BLaER1 (cell line): ENCODE measurements at regions not wholly inside any gene's neighbourhood (a gene's known extent, or its start where the extent isn't known, plus 50 kb on each side); places are given as distances from the start of the nearest gene placed in this dataset.
A peak's percentile ranks its signal among the peaks of the same experiment; 100 is the strongest.

Experiments
- H3K27ac ChIP-seq: shearing (Covaris generic); formaldehyde crosslinking; 2 replicates; pipeline ENCODE4 v1.8.1; 2022
- H3K27me3 ChIP-seq: shearing (Covaris generic); formaldehyde crosslinking; 2 replicates; pipeline ENCODE4 v1.8.1; 2022
- H3K36me3 ChIP-seq: shearing (Covaris generic); formaldehyde crosslinking; 2 replicates; pipeline ENCODE4 v1.8.1; 2022
- H3K4me1 ChIP-seq: shearing (Covaris generic); formaldehyde crosslinking; 2 replicates; pipeline ENCODE4 v1.8.1; 2022
- H3K4me2 ChIP-seq: shearing (Covaris generic); formaldehyde crosslinking; 2 replicates; pipeline ENCODE4 v1.8.1; 2022
- H3K4me3 ChIP-seq: shearing (Covaris generic); formaldehyde crosslinking; 2 replicates; pipeline ENCODE4 v1.8.1; 2022
- H3K9ac ChIP-seq: shearing (Covaris generic); formaldehyde crosslinking; 2 replicates; pipeline ENCODE4 v1.8.1; 2022
- H3K9me3 ChIP-seq: shearing (Covaris generic); formaldehyde crosslinking; 2 replicates; pipeline ENCODE4 v1.8.1; 2022
- H4K20me1 ChIP-seq: shearing (Covaris generic); formaldehyde crosslinking; 2 replicates; pipeline ENCODE4 v1.8.1; 2022
- Cebpa-rat ChIP-seq: shearing (Covaris generic); IDR thresholded peaks from 2 replicates; pipeline ENCODE4 v1.8.1; 2022

GRCh38 chr22:48167238-48167637 lies 1404.8 kb downstream of the TBC1D22A start:
- no peak for TF ChIP-seq Cebpa-rat
- Histone ChIP-seq H3K4me2 (no peak overlapping the region), H3K4me1 (peaks cover 11% of the 10 kb centered on the region)

GRCh38 chr22:48161298-48161697 lies 1398.8 kb downstream of the TBC1D22A start:
- Histone ChIP-seq H3K4me2 (no peak overlapping the region), H3K9me3 (no peaks in the 10 kb centered on the region), H4K20me1 (no peaks in the 10 kb centered on the region), H3K27me3 (no peaks in the 10 kb centered on the region), H3K4me1 (peaks cover 14% of the 10 kb centered on the region), H3K36me3 (no peaks in the 10 kb centered on the region), H3K9ac (no peak overlapping the region), H3K4me3 (no peak overlapping the region), H3K27ac (no peak overlapping the region)
- no peak for TF ChIP-seq Cebpa-rat

More at GRCh38 chr22:48167238-48167637, 1404.8 kb downstream of the TBC1D22A start:
- Histone ChIP-seq H3K27me3 (no peaks in the 10 kb centered on the region), H3K9me3 (no peaks in the 10 kb centered on the region), H3K9ac (no peak overlapping the region), H3K4me3 (no peak overlapping the region), H3K27ac (no peak overlapping the region), H4K20me1 (no peaks in the 10 kb centered on the region), H3K36me3 (no peaks in the 10 kb centered on the region)

- H3K4me2 ChIP-seq = peak overlapping the region; percentile 40
- H3K27ac ChIP-seq = no peak overlapping the region
- no peak overlapping the region for H3K4me3 ChIP-seq
- no peaks in the 10 kb centered on the region for H3K36me3 ChIP-seq
- no peaks in the 10 kb centered on the region for H4K20me1 ChIP-seq
- no peaks in the 10 kb centered on the region for H3K27me3 ChIP-seq
- peaks cover 14% of the 10 kb centered on the region for H3K4me1 ChIP-seq
- H3K9me3 ChIP-seq = no peaks in the 10 kb centered on the region
- TF ChIP-seq Cebpa-rat = no peak
- H3K9ac ChIP-seq = no peak overlapping the region
These were observed 1395.2 kb downstream of the TBC1D22A start for GRCh38 chr22:48157676-48158075.

- no peaks in the 10 kb centered on the region for H3K36me3 ChIP-seq
- peaks cover 14% of the 10 kb centered on the region for H3K4me1 ChIP-seq
- no peak overlapping the region for H3K4me2 ChIP-seq
- no peaks in the 10 kb centered on the region for H3K9me3 ChIP-seq
- no peak overlapping the region for H3K4me3 ChIP-seq
- no peaks in the 10 kb centered on the region for H3K27me3 ChIP-seq
- no peak overlapping the region for H3K27ac ChIP-seq
- no peak overlapping the region for H3K9ac ChIP-seq
- no peak for TF ChIP-seq Cebpa-rat
- H4K20me1 ChIP-seq = no peaks in the 10 kb centered on the region
These were observed 1394.3 kb downstream of the TBC1D22A start for GRCh38 chr22:48156603-48157355.

- no peaks in the 10 kb centered on the region for H3K36me3 ChIP-seq
- H3K27ac ChIP-seq = no peak overlapping the region
- H3K4me1 ChIP-seq = peaks cover 14% of the 10 kb centered on the region
- TF ChIP-seq Cebpa-rat = no peak
- H3K4me2 ChIP-seq = no peak overlapping the region
- no peaks in the 10 kb centered on the region for H3K27me3 ChIP-seq
- no peaks in the 10 kb centered on the region for H4K20me1 ChIP-seq
- H3K9ac ChIP-seq = no peak overlapping the region
- no peak overlapping the region for H3K4me3 ChIP-seq
- H3K9me3 ChIP-seq = no peaks in the 10 kb centered on the region
These were observed 1393.0 kb downstream of the TBC1D22A start for GRCh38 chr22:48155446-48155845.

GRCh38 chr22:48154943-48155240 lies 1392.4 kb downstream of the TBC1D22A start:
- H3K27ac ChIP-seq = no peak overlapping the region
- no peak overlapping the region for H3K9ac ChIP-seq
- no peaks in the 10 kb centered on the region for H3K36me3 ChIP-seq
- H3K4me2 ChIP-seq = no peak overlapping the region
- peaks cover 14% of the 10 kb centered on the region for H3K4me1 ChIP-seq
- H3K4me3 ChIP-seq = no peak overlapping the region
- no peak for TF ChIP-seq Cebpa-rat
- no peaks in the 10 kb centered on the region for H4K20me1 ChIP-seq
- H3K27me3 ChIP-seq = no peaks in the 10 kb centered on the region
- no peaks in the 10 kb centered on the region for H3K9me3 ChIP-seq

- H3K9ac ChIP-seq = no peak overlapping the region
- H3K27ac ChIP-seq = no peak overlapping the region
- H3K27me3 ChIP-seq = no peaks in the 10 kb centered on the region
- no peak overlapping the region for H3K4me3 ChIP-seq
- no peak overlapping the region for H3K4me2 ChIP-seq
- peaks cover 14% of the 10 kb centered on the region for H3K4me1 ChIP-seq
- no peaks in the 10 kb centered on the region for H4K20me1 ChIP-seq
- H3K36me3 ChIP-seq = no peaks in the 10 kb centered on the region
- TF ChIP-seq Cebpa-rat = no peak
- no peaks in the 10 kb centered on the region for H3K9me3 ChIP-seq
These were observed 1391.9 kb downstream of the TBC1D22A start for GRCh38 chr22:48154169-48154942.

- Histone ChIP-seq H4K20me1 (no peaks in the 10 kb centered on the region), H3K36me3 (no peaks in the 10 kb centered on the region), H3K9me3 (no peaks in the 10 kb centered on the region), H3K9ac (no peak overlapping the region), H3K4me2 (no peak overlapping the region), H3K4me1 (peaks cover 14% of the 10 kb centered on the region), H3K27me3 (no peaks in the 10 kb centered on the region), H3K4me3 (no peak overlapping the region), H3K27ac (no peak overlapping the region)
- TF ChIP-seq Cebpa-rat = no peak
These were observed 1391.3 kb downstream of the TBC1D22A start for GRCh38 chr22:48153726-48154125.

GRCh38 chr22:48152916-48153315 lies 1390.5 kb downstream of the TBC1D22A start:
- H3K4me3 ChIP-seq = no peak overlapping the region
- no peaks in the 10 kb centered on the region for H3K27me3 ChIP-seq
- no peak overlapping the region for H3K27ac ChIP-seq
- TF ChIP-seq Cebpa-rat = no peak
- H3K4me2 ChIP-seq = no peak overlapping the region
- H3K9me3 ChIP-seq = no peaks in the 10 kb centered on the region
- H3K4me1 ChIP-seq = peaks cover 6% of the 10 kb centered on the region
- no peak overlapping the region for H3K9ac ChIP-seq
- no peaks in the 10 kb centered on the region for H3K36me3 ChIP-seq
- H4K20me1 ChIP-seq = no peaks in the 10 kb centered on the region

- Histone ChIP-seq H4K20me1 (no peaks in the 10 kb centered on the region), H3K4me2 (no peak overlapping the region), H3K27ac (no peak overlapping the region), H3K9me3 (no peaks in the 10 kb centered on the region), H3K27me3 (no peaks in the 10 kb centered on the region), H3K36me3 (no peaks in the 10 kb centered on the region), H3K9ac (no peak overlapping the region), H3K4me3 (no peak overlapping the region), H3K4me1 (no peaks in the 10 kb centered on the region)
- no peak for TF ChIP-seq Cebpa-rat
These were observed 1389.8 kb downstream of the TBC1D22A start for GRCh38 chr22:48152164-48152775.
